Left colon (tissue), 2 donors: ENCODE measurements at regions not wholly inside any gene's neighbourhood (a gene's known extent, or its start where the extent isn't known, plus 50 kb on each side); places are given as distances from the start of the nearest gene placed in this dataset.

Experiments used
- ATAC-seq: fragments of 200-7000 bp; cut with Tn5 transposase; one replicate; pipeline ENCODE4 v1.9.1; 2020; ENCODE audit warnings: mild to moderate bottlenecking, moderate library complexity
- DNase-seq, 2 donors: peaks; one replicate each; pipeline ENCODE4 v3.0.0-alpha.2; 2020
- intact Hi-C, 2 donors: fragments of 100-400 bp; cut with DNase I in 1 of 2; cut with micrococcal nuclease in 1 of 2; formaldehyde crosslinking; loops; one replicate each; pipeline versions ENCODE4 v1.11.2 to v1.14.0; 2022; cut with DNase I, micrococcal nuclease
- donor health status: DM: no; HTN: no; CAD: no.
- donor health status: DM: yes; HTN: yes; CAD: no.

DNA sequence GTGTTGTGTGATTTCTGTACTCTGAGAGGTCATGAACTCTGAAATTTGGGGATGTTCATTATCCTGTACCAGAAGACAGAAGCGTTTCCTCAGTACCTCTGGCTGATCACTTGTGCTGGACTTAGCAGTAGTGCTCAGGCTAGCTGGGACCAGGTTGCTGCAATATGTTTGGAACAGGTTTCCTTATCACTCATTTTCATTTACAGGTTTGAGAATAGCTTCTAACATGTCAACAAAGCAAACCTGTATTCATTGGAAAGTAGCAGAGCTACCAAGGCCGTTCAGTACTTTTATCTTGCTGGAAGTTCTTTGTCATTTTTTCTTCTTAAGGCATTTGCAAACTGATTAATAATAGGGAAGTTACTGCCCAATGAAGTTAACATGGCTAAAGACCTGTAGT is 242.9 kb upstream of the ANKRD50 start:
- no peak for DNase-seq
- intact Hi-C loops: no loop called here
- ATAC-seq: no peak

DNA sequence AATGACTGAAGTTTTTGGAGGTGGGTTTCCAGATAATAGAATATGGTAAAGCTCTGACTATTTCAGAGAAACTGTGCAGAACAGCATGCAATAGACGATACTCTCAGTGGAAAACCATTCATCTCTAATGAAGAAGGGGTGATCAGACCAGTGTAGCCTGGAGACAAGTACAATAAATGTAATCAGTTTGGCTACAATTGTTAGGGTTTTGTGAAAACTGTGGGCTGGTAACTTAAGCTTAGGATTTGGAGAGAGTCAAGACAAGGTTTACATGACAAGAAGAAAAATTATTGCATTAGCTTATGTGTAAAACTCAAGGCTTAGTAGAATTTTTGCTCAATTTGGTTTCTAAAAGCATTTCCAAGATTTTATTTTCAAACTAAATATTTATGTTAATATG is 241.5 kb upstream of the ANKRD50 start:
- intact Hi-C loops: no loop called here
- ATAC-seq (no peak), DNase-seq (no peak)

DNA sequence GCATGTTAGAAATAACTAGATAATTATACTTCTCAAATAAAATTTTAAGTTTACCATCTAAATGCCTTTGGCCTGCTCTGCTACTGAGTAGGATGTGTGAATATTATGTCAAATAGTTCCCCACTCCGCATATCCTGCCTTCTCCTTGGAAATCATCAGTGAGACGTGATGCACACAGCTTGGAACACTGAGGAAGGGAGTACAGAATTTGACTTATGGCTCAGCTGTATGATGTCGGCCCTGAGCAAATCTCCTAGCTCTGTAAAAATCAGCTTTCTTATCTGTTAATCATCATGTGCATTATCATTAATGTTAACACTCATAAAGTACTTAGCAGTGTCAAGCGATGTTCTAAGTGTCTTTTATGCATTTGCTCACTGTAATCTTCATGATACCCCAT is 241.0 kb upstream of the ANKRD50 start:
- intact Hi-C loops: no loop called here
- ATAC-seq (no peak), DNase-seq (no peak)

DNA sequence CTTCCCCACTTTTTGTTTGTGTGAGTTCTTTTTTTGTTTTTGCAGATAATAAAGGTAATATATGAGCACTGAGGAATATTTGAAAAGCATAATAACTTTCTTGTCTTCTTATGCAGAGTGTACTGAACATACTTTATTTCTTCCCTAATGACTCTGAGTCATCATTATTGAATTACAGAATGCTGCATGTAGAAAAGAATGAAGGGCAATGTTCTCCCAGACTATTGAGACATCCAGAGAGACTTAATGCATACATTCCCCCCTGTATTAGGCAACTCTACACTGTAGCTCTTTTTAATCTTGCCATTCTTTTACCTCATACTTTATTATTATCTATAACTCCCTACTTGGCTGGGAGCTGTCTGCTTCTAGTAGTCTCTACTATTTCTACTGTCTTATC is 240.5 kb upstream of the ANKRD50 start:
- ATAC-seq (no peak), DNase-seq (no peak)
- intact Hi-C loops: no loop called here

DNA sequence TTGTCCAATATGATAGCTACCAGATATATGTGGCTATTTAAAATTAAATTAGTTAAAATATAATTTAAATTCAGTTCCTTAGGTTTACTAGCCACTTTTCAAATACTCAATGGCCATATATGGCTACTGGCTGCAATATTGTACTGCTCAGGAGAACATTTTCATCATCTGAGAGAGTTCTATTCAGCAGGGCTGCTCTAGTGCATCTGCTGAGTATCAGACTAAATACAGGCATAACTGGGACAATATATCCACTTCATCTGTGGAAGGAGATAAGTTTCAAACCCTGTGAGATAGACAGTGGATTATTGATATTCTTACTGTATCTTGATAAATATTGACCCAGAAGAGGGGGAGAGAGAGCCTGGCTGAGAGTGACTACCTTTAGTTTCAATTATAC is 240.1 kb upstream of the ANKRD50 start:
- no peak for ATAC-seq
- intact Hi-C loops: no loop called here
- no peak for DNase-seq

DNA sequence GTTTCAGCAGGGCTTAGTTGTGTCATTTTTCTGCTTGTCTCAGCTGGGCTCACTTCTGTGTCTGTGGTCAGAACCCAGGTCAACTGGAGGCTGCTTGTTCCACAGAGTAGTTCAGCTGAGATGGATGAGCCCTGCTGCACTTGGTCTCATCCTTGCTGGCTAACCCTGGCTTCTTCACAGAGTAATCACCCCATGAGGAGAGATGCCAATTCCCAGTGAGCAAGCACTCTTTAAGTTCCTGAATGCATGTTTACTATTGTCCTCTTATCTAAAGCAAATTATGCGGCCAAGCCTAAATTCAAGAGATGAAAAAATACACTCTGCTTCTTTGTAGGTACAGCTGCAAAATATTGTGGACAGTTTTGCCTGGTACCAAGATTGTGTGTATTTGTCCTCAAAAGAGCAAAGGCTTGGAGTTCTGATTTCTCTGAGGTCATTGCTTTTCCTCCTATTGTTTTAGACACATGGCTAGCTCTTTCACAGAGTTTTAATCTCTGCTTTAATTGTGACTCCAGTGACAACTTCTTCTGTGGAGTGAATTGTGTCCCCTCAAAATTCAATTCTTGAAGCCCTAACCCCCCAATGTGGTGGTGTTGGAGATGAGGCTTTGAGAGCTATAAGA is 236.6 kb upstream of the ANKRD50 start:
- intact Hi-C loops: no loop called here
- no peak for ATAC-seq
- DNase-seq: no peak

DNA sequence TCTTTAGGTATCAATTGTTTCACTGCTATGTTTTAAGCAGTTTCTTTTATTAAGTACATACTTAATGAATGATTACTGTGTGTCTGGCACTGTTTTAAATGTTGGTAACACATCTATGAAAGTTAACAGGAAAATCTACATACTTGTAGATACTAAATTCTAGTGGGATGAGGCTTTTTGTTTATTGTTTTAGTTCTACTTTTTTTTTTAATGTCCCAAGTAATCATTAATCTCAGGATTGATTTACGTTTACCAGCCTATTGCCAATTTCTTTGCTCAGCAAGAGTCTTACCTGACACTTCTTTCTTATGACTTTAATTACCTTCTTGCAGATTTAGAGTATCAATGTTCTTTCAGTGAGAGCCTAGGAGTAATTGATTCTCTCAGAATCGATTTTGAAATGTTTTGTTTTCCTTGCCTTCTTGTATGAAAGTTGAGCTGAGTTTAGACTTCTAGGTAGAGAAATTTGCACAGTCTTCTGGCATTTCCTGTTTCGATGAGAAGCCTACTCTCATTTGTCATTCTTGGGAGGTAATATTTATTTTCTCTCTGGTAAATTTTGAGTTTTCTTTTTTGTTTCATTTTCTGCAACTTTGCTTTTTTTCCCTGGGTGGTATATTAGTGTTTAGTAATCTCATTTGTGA is 235.2 kb upstream of the ANKRD50 start:
- intact Hi-C loops: no loop called here
- ATAC-seq (no peak), DNase-seq (no peak)

GRCh38 chr4:124946696-124947095 is 234.2 kb upstream of the ANKRD50 start:
- intact Hi-C loops: no loop called here
- no peak for ATAC-seq
- no peak for DNase-seq

DNA sequence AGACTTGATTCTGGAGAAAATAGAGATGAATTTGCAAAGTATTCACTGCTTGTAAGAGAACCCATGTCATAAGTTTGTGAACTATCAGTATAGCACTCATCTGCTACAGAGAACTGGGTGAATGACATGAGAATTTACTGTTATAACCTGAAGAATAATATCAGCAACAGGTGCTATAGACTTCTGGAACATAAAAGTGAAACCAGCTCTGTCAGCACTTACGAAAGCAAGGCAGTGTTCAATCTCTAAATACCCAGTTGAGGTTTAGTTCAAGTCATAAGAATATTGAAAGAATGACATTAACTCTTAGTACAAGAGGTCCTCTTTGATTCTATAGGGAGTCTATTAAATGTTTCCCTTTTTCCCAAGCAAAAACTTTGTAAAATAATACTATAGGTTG is 232.9 kb upstream of the ANKRD50 start:
- DNase-seq (no peak), ATAC-seq (no peak)
- intact Hi-C loops: no loop called here

- intact Hi-C loops: no loop called here
- DNase-seq (no peak), ATAC-seq (no peak)
Measured at GRCh38 chr4:124943938-124944337, 231.4 kb upstream of the ANKRD50 start.

DNA sequence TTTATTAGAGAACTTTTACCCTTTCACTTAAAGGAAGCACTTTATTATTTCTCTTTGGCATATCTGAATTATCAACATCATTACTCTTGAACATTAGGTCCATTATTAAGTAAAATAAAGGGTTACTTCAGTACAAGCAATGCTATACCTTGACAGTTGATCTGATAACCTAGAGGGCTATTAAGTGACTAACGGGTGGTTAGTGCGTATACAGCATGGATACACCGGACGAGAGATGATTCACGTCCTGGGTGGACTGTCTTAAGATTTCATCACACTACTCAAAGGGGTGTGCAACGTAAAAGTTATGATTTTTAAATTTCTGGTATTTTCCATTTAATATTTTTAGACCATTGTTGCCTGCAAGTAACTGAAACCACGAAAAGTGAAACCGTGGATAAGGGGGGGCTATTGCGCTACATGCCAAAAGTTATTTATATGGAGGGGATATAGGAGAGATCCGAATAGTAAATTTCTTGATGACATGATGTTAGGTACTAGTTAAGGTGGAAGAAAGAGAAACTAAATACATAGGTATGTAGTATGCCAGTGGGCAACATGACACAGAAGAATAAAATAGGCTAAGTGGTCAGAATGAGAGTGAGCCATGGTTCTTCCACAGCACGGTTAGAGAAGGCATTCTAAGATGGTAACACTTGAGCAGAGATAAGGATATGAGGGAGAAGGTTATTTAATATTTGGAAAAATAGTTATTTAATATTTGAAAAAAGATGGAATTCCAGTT is 230.8 kb upstream of the ANKRD50 start:
- intact Hi-C loops: no loop called here
- DNase-seq: no peak
- ATAC-seq: no peak

GRCh38 chr4:124941267-124941666 is 228.7 kb upstream of the ANKRD50 start:
- intact Hi-C loops: no loop called here
- DNase-seq: no peak
- no peak for ATAC-seq

- ATAC-seq: no peak
- no peak for DNase-seq
- intact Hi-C loops: no loop called here
Measured at GRCh38 chr4:124940387-124940786, 227.9 kb upstream of the ANKRD50 start.

DNA sequence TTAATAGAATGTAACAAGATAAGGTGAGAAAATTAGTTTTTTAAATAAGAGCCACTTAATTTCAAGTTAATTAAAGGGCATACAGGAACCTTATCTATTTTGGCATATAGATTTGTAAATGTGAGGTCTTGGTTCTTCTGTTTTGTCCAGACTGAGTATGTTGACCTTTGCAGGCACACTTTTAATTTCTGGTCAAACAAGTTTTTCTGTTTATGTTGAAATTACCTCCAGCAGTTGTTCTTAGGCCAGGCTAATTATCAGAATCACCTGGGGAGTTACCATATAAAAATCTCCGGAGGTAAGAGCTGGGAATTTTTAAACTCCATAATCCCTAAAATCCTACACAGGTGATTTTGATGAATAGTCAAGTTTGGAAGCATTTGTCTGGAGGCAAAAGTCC is 227.4 kb upstream of the ANKRD50 start:
- intact Hi-C loops: no loop called here
- no peak for DNase-seq
- ATAC-seq: no peak

GRCh38 chr4:124938836-124939235 is 226.3 kb upstream of the ANKRD50 start:
- DNase-seq (no peak), ATAC-seq (no peak)
- intact Hi-C loops: no loop called here

GRCh38 chr4:124937993-124938392 is 225.5 kb upstream of the ANKRD50 start:
- DNase-seq (no peak), ATAC-seq (no peak)

DNA sequence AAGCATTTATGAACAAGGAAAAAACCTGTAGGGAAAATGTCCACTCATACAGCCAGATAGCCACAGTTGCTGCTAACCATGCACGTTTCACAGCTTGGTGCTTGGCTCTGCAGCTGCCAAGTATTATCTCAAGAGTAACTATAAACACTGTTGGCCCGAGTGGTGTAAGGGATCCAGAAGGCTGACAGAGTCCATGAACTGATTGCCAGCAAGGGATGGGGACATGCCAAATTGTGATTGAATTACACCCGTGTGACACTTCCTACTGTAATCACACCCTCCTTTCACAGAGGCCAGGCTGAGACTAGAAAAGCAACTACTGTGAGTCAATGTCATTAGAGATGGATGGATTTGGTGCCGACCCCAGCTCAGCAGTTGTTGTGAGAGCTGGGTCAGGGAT is 223.9 kb upstream of the ANKRD50 start:
- DNase-seq (no peak), ATAC-seq (no peak)
- intact Hi-C loops: no loop called here

More at GRCh38 chr4:124937993-124938392, 225.5 kb upstream of the ANKRD50 start:
- intact Hi-C loops: no loop called here

- no peak for DNase-seq
- intact Hi-C loops: no loop called here
- no peak for ATAC-seq
Measured at GRCh38 chr4:124934916-124935315, 222.4 kb upstream of the ANKRD50 start.

- DNase-seq (no peak), ATAC-seq (no peak)
- intact Hi-C loops: no loop called here
Measured at GRCh38 chr4:124933521-124933920, 221.0 kb upstream of the ANKRD50 start.

DNA sequence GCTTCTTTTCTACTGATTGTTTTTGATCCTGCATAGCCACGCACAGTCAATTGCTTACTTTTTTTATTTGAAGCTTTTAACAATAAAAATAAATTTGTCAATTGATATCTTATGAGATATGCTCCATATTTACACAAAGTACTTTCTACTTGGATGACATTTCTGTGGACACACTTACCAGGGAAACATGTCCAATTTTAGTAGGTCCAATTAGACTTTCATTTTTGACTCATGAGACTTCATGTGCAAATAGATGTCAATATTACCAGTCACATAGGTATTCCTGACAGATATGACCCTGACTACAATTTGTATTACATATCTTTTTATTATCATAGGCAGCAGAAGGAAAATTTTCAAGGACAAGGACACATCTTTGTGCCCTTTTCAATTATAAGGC is 219.9 kb upstream of the ANKRD50 start:
- intact Hi-C loops: no loop called here
- no peak for DNase-seq
- ATAC-seq: no peak

DNA sequence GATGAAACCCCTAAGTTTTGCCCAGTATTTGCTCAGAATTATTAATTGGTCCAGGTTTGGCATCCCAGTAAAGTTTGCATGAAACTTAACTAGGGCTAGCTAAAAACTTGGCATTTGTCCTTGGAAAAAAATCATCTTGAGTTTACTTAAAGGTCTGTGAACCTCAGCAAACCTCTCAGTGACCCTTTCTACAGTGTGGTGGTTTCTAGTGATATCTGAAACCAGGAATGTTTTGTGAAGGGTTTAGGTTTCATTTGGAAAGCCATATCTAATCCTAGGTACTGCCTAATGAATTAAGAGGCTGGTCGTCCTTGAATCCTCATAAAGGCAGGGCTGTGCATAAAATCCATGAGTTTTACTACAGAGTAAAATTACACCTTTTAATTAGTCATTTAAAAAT is 218.5 kb upstream of the ANKRD50 start:
- no peak for ATAC-seq
- intact Hi-C loops: no loop called here
- DNase-seq: no peak
